ENCODE measurements at regions not wholly inside any gene's neighbourhood (a gene's known extent, or its start where the extent isn't known, plus 50 kb on each side); places are given as distances from the start of the nearest gene placed in this dataset.

GRCh38 chr21:9755611-9756010 lies 765.8 kb upstream of the TPTE start:
- ATAC-seq (no peak), DNase-seq (ENCODE audit: low read depth, low spot score) (no peak)
- H3K4me3 ChIP-seq (replicated peaks in 1 of 2; ENCODE audit: low read depth in 1 of 2, low read length in 2 of 2), result no peak overlapping the region
- no peak overlapping the region for H3K9ac ChIP-seq (ENCODE audit: low read length)
- POLR2A ChIA-PET, result no interaction called here
- BruUV-seq (replicated peaks), result no TSS peak
- no peak for TF ChIP-seq EZH2 (IDR thresholded peaks at IDR 0.05)
- TF ChIP-seq REST (IDR thresholded peaks at IDR 0.05; ENCODE audit: low read depth), result no peak
- TF ChIP-seq ZFX (IDR thresholded peaks at IDR 0.05), result no peak
- no peak for TF ChIP-seq ELF1 (IDR thresholded peaks at IDR 0.05; ENCODE audit: borderline replicate concordance, low read depth)
- TF ChIP-seq MAX (IDR thresholded peaks at IDR 0.05), result no peak
- no peak for TF ChIP-seq RAD21 (IDR thresholded peaks at IDR 0.05; ENCODE audit: low read depth)
- no peak for TF ChIP-seq YY1 (IDR thresholded peaks at IDR 0.05; ENCODE audit: extremely low read depth, insufficient replicate concordance, low read depth, low read length)
- TF ChIP-seq ATF3 (IDR thresholded peaks at IDR 0.05), result no peak
- no peak for TF ChIP-seq CEBPB (IDR thresholded peaks at IDR 0.05; ENCODE audit: low read depth)
- no peak for TF ChIP-seq EZH2phosphoT487 (IDR thresholded peaks at IDR 0.05; ENCODE audit: borderline replicate concordance)
- no peak for TF ChIP-seq SP1 (IDR thresholded peaks at IDR 0.05; ENCODE audit: low read depth)
- TF ChIP-seq JUND (IDR thresholded peaks at IDR 0.05), result no peak
- TF ChIP-seq FOSL1 (IDR thresholded peaks at IDR 0.05; ENCODE audit: low read depth), result no peak
- no peak for TF ChIP-seq POLR2AphosphoS5 (IDR thresholded peaks at IDR 0.05; ENCODE audit: low read depth, low read length)
- no peaks in the 10 kb centered on the region for H3K9me2 ChIP-seq (ENCODE audit: insufficient read depth)
- H3K4me2 ChIP-seq (ENCODE audit: low read length), result no peak overlapping the region
- H2AFZ ChIP-seq (ENCODE audit: low read depth, low read length, poor library complexity, severe bottlenecking), result no peak overlapping the region
- no peaks in the 10 kb centered on the region for H3K27me3 ChIP-seq (ENCODE audit: insufficient read depth, low read length)
- no peaks in the 10 kb centered on the region for H3K36me3 ChIP-seq (ENCODE audit: control insufficient read depth in 1 of 2, insufficient read depth in 2 of 2, low read length in 2 of 2)
- H3K27ac ChIP-seq (ENCODE audit: low read depth, low read length), result no peak overlapping the region
- H3K4me1 ChIP-seq (ENCODE audit: control insufficient read depth in 1 of 2, insufficient read depth in 2 of 2, low read length in 2 of 2), result no peaks in the 10 kb centered on the region
- RAD21 ChIA-PET (ENCODE audit: low non-redundant PET in 1 of 2, low total read pairs in 2 of 2, uncharacterized antibody in 2 of 2, unreplicated experiment in 2 of 2), result no interaction called here
- intact Hi-C loops (cut with micrococcal nuclease), result no loop called here
- no peaks in the 10 kb centered on the region for H3K79me2 ChIP-seq (ENCODE audit: insufficient read depth, low read length)
- H3K9me3 ChIP-seq (ENCODE audit: control insufficient read depth in 1 of 2, insufficient read depth in 1 of 2, low read depth in 1 of 2, low read length in 2 of 2), result peaks cover 45 to 51% of the 10 kb centered on the region in 2 experiments; a peak in 3 of 4 replicates
- no peaks in the 10 kb centered on the region for H4K20me1 ChIP-seq (ENCODE audit: insufficient read depth)
- CTCF ChIA-PET, result no interaction called here

All from HCT116 (cell line).